ENCODE measurements at regions not wholly inside any gene's neighbourhood (a gene's known extent, or its start where the extent isn't known, plus 50 kb on each side); places are given as distances from the start of the nearest gene placed in this dataset.

GRCh38 chr7:124686543-124687171, 78.9 kb downstream of the GPR37 start:
- no peak for TF ChIP-seq JUN (IDR thresholded peaks at IDR 0.05)
- TF ChIP-seq POLR2A (IDR thresholded peaks at IDR 0.05; ENCODE audit: low read length), result no peak
- no peak for TF ChIP-seq CTCF (IDR thresholded peaks at IDR 0.05)
- TF ChIP-seq E2F6 (IDR thresholded peaks at IDR 0.05; ENCODE audit: borderline replicate concordance, low read depth), result no peak
- TF ChIP-seq ZC3H11A (IDR thresholded peaks at IDR 0.05), result no peak
- no peak for TF ChIP-seq MAX (IDR thresholded peaks at IDR 0.05)
- TF ChIP-seq RAD21 (conservative IDR thresholded peaks at IDR 0.05 in 1 of 2, IDR thresholded peaks at IDR 0.05 in 1 of 2), result no peak
- TF ChIP-seq EP300 (IDR thresholded peaks at IDR 0.05), result no peak
- TF ChIP-seq MYC (IDR thresholded peaks at IDR 0.05; ENCODE audit: borderline replicate concordance, low read length), result no peak
- TF ChIP-seq RFX5 (IDR thresholded peaks at IDR 0.05), result no peak
- no peak for TF ChIP-seq EHF (CRISPR knock-in tag; IDR thresholded peaks at IDR 0.05)

Data from A549 (cell line).